ENCODE measurements at regions not wholly inside any gene's neighbourhood (a gene's known extent, or its start where the extent isn't known, plus 50 kb on each side); places are given as distances from the start of the nearest gene placed in this dataset.

GRCh38 chr3:76011121-76011520, 225.8 kb upstream of the ZNF717 start:
- Histone ChIP-seq H3K27ac (ENCODE audit: extremely low read depth, low read depth, low read length) (no peak overlapping the region), H3K36me3 (ENCODE audit: control insufficient read depth in 2 of 2, insufficient read depth in 1 of 2, low read length in 2 of 2) (no peaks in the 10 kb centered on the region), H3K4me1 (ENCODE audit: control insufficient read depth, insufficient read depth, low read length) (no peaks in the 10 kb centered on the region), H3K9me3 (ENCODE audit: control insufficient read depth, insufficient read depth, low read depth, low read length) (no peaks in the 10 kb centered on the region), H3K4me3 (ENCODE audit: low read depth, low read length) (no peak overlapping the region)
- TF ChIP-seq ZNF544 (tag by site-specific recombination; IDR thresholded peaks at IDR 0.05) = no peak
- TF ChIP-seq ZNF529 (tag by site-specific recombination; IDR thresholded peaks at IDR 0.05; ENCODE audit: insufficient replicate concordance) = no peak
- no peak for TF ChIP-seq BCL11B (tag by site-specific recombination; IDR thresholded peaks at IDR 0.05; ENCODE audit: low read depth)
- TF ChIP-seq REST (tag by site-specific recombination; IDR thresholded peaks at IDR 0.05) = no peak
- no peak for TF ChIP-seq KLF17 (tag by site-specific recombination; IDR thresholded peaks at IDR 0.05)
- TF ChIP-seq ZBTB17 (tag by site-specific recombination; IDR thresholded peaks at IDR 0.05) = no peak
- no peak for TF ChIP-seq GLIS2 (tag by site-specific recombination; IDR thresholded peaks at IDR 0.05)
- TF ChIP-seq PRDM1 (tag by site-specific recombination; IDR thresholded peaks at IDR 0.05) = no peak
- TF ChIP-seq ZSCAN30 (tag by site-specific recombination; IDR thresholded peaks at IDR 0.05) = no peak
- no peak for TF ChIP-seq HIC1 (tag by site-specific recombination; IDR thresholded peaks at IDR 0.05)
- TF ChIP-seq ZNF354C (tag by site-specific recombination; IDR thresholded peaks at IDR 0.05; ENCODE audit: borderline replicate concordance, low read depth) = no peak
- TF ChIP-seq ZNF404 (tag by site-specific recombination; IDR thresholded peaks at IDR 0.05) = no peak
- no peak for TF ChIP-seq ZNF791 (tag by site-specific recombination; IDR thresholded peaks at IDR 0.05)
- TF ChIP-seq ZBTB6 (tag by site-specific recombination; IDR thresholded peaks at IDR 0.05) = no peak
- ChIA-PET CTCF (no interaction called here), POLR2A (no interaction called here)

- Histone ChIP-seq H3K36me3 (ENCODE audit: control insufficient read depth in 2 of 2, insufficient read depth in 1 of 2, low read length in 2 of 2) (no peaks in the 10 kb centered on the region), H3K9me3 (ENCODE audit: control insufficient read depth, insufficient read depth, low read depth, low read length) (no peaks in the 10 kb centered on the region), H3K27ac (ENCODE audit: extremely low read depth, low read depth, low read length) (no peak overlapping the region), H3K4me1 (ENCODE audit: control insufficient read depth, insufficient read depth, low read length) (no peaks in the 10 kb centered on the region), H3K4me3 (ENCODE audit: low read depth, low read length) (no peak overlapping the region)
- ChIA-PET POLR2A (no interaction called here), CTCF (no interaction called here)
- TF ChIP-seq PRDM2 (tag by site-specific recombination; IDR thresholded peaks at IDR 0.05; ENCODE audit: borderline replicate concordance) (no peak), ZNF561 (tag by site-specific recombination; IDR thresholded peaks at IDR 0.05; ENCODE audit: borderline replicate concordance) (no peak), ZNF398 (tag by site-specific recombination; IDR thresholded peaks at IDR 0.05) (no peak), ZNF48 (tag by site-specific recombination; IDR thresholded peaks at IDR 0.05) (no peak), SCRT1 (tag by site-specific recombination; IDR thresholded peaks at IDR 0.05; ENCODE audit: borderline replicate concordance) (no peak), ZNF585B (tag by site-specific recombination; IDR thresholded peaks at IDR 0.05) (no peak)
Measured at GRCh38 chr3:76015496-76015895, 230.1 kb upstream of the ZNF717 start.
